K562 (cell line): ENCODE measurements at regions not wholly inside any gene's neighbourhood (a gene's known extent, or its start where the extent isn't known, plus 50 kb on each side); places are given as distances from the start of the nearest gene placed in this dataset.

Source experiments
- ATAC-seq: fragments of 200-7000 bp; cut with Tn5 transposase; 3 replicates; pipeline ENCODE4 v1.9.1; 2020; ENCODE audit warnings: moderate library complexity
- BruUV-seq: library from RNA; stranded (reverse); fragments of 400-500 nt; replicated peaks from 2 replicates; lab custom pipeline; 2021; lab: Mats Ljungman, UMichigan
- CTCF ChIA-PET: fragments of 300-600 bp; formaldehyde crosslinking; extraction: SDS; loops from one replicate; lab custom pipeline; 2021; ENCODE audit warnings: low intra/inter-chr PET ratio; lab: Yijun Ruan, JAX
- POLR2A ChIA-PET: fragments of 300-600, 350-650 bp; sonication (Branson Sonifier 250); formaldehyde crosslinking; extraction: SDS; loops from one replicate; lab custom pipeline; 2021; ENCODE audit warnings: antibody characterized with exemption, inconsistent platforms; lab: Yijun Ruan, JAX
- DNase-seq, 4 experiments: peaks; one replicate each; pipeline versions ENCODE4 v3.0.0 to v3.0.0-alpha.2; 2011 to 2018; ENCODE audit warnings: low spot score in 3 of 4, mixed read lengths in 3 of 4; ENCODE audit errors: extremely low read depth in 1 of 4
- FAIRE-seq: peaks from 2 replicates; lab custom pipeline; 2011; peaks lifted over from hg19 to GRCh38; lab: Jason Lieb, UNC
- H2AFZ ChIP-seq: 2 replicates; pipeline ENCODE4 v1.6.0; 2011; ENCODE audit warnings: low read depth, low read length, control low read depth, inconsistent platforms
- H3K27ac ChIP-seq: fragments of 200-600 bp; 3 replicates; pipeline ENCODE4 v1.8.0; 2011; ENCODE audit warnings: low read depth, mild to moderate bottlenecking, control low read depth, inconsistent platforms, low read length, moderate library complexity, mixed read lengths; ENCODE audit errors: extremely low read depth
- H3K27me3 ChIP-seq, 2 experiments: fragments of 300-600 bp in 1 of 2; 2 replicates in 1 of 2; 3 replicates in 1 of 2; pipeline versions ENCODE4 v1.6.0 to v1.8.0; 2011; ENCODE audit warnings: inconsistent platforms in 2 of 2, low read length in 2 of 2, mild to moderate bottlenecking in 1 of 2, mixed read lengths in 1 of 2, moderate library complexity in 1 of 2; ENCODE audit not compliant: control insufficient read depth in 2 of 2, insufficient read depth in 2 of 2
- H3K36me3 ChIP-seq: fragments of 300-600 bp; 3 replicates; pipeline ENCODE4 v1.8.0; 2011; ENCODE audit warnings: mild to moderate bottlenecking, low read length, inconsistent platforms; ENCODE audit not compliant: control insufficient read depth, insufficient read depth
- H3K4me1 ChIP-seq, 2 experiments: fragments of 200-600 bp in 1 of 2; replicated peaks in 1 of 2; 2 replicates in 1 of 2; 3 replicates in 1 of 2; pipeline versions ENCODE4 v1.5.1 to v1.8.0; 2011; ENCODE audit warnings: inconsistent platforms in 2 of 2, low read length in 2 of 2, mild to moderate bottlenecking in 1 of 2, mixed read lengths in 1 of 2, moderate library complexity in 1 of 2; ENCODE audit not compliant: control insufficient read depth in 2 of 2, insufficient read depth in 2 of 2
- H3K4me2 ChIP-seq: 2 replicates; pipeline ENCODE4 v1.6.1; 2011; ENCODE audit warnings: low read length, control low read depth, inconsistent platforms, mixed read lengths; ENCODE audit not compliant: insufficient read depth
- H3K4me3 ChIP-seq: fragments of 200-600 bp; sonication (generic), shearing (Covaris generic); 2 replicates; pipeline ENCODE4 v1.5.1; 2016; ENCODE audit warnings: control low read depth, inconsistent platforms
- H3K79me2 ChIP-seq: fragments of 200-600 bp; 3 replicates; pipeline ENCODE4 v1.8.0; 2011; ENCODE audit warnings: low read length, inconsistent platforms; ENCODE audit not compliant: control insufficient read depth, insufficient read depth
- H3K9ac ChIP-seq, 2 experiments: 2 replicates each; pipeline versions ENCODE4 v1.6.0 to v1.6.1; 2011; ENCODE audit warnings: low read depth in 2 of 2, low read length in 2 of 2, control low read depth in 1 of 2, inconsistent platforms in 1 of 2, mild to moderate bottlenecking in 1 of 2, mixed read lengths in 1 of 2; ENCODE audit not compliant: insufficient read depth in 1 of 2
- H3K9me1 ChIP-seq: one replicate; pipeline ENCODE4 v1.6.0; 2011; ENCODE audit warnings: inconsistent platforms, mild to moderate bottlenecking, low read length, moderate library complexity; ENCODE audit not compliant: control insufficient read depth, insufficient read depth
- H3K9me3 ChIP-seq: replicated peaks from 2 replicates; pipeline ENCODE4 v1.5.1; 2011; ENCODE audit warnings: low read depth, low read length, inconsistent platforms; ENCODE audit not compliant: control insufficient read depth, insufficient read depth
- H4K20me1 ChIP-seq: replicated peaks from 2 replicates; pipeline ENCODE4 v1.6.1; 2011; ENCODE audit warnings: low read length, inconsistent platforms, mixed read lengths; ENCODE audit not compliant: control insufficient read depth, insufficient read depth
- CAMTA2 ChIP-seq: fragments of 250-450 bp; sonication (Bioruptor Pico); conservative IDR thresholded peaks from 2 replicates; pipeline ENCODE4 v1.5.1; 2022
- KDM1A ChIP-seq, 2 experiments: fragments of 450-650 bp; IDR thresholded peaks; 2 replicates each; pipeline ENCODE4 v1.6.1; 2016; ENCODE audit warnings: mild to moderate bottlenecking in 2 of 2
- KLF1 ChIP-seq: fragments of 450-650 bp; IDR thresholded peaks from 2 replicates; pipeline ENCODE4 v1.6.1; 2016; ENCODE audit warnings: missing genetic modification characterization, missing compliant biosample characterization
- POLR2B ChIP-seq: fragments of 450-650 bp; IDR thresholded peaks from 2 replicates; pipeline ENCODE4 v1.6.1; 2018; ENCODE audit warnings: low read depth; ENCODE audit not compliant: partially characterized antibody
- PTTG1 ChIP-seq: fragments of 450-650 bp; IDR thresholded peaks from 2 replicates; pipeline ENCODE4 v1.6.1; 2016; ENCODE audit warnings: low read depth, mild to moderate bottlenecking, missing genetic modification characterization, missing compliant biosample characterization
- PURB ChIP-seq: sonication (generic); formaldehyde crosslinking; IDR thresholded peaks from 2 replicates; pipeline ENCODE4 v1.9.0; 2021; ENCODE audit warnings: low read depth, mild to moderate bottlenecking, missing genetic modification reagents
- SAFB ChIP-seq: fragments of 200-400 bp; formaldehyde crosslinking; IDR thresholded peaks from 2 replicates; pipeline ENCODE4 v1.6.1; 2017; ENCODE audit warnings: low read depth, low read length, borderline replicate concordance
- WGBS: fragments of 100-300 bp; shearing (Covaris generic); methylation state at CpG from one replicate; pipeline ENCODE4 v1.1.6; 2016; ENCODE audit warnings: low coverage, mixed read lengths; ENCODE audit not compliant: insufficient coverage; ENCODE audit errors: missing lambda C conversion rate; 5-methylcytosine and 5-hydroxymethylcytosine counted together
- in situ Hi-C: fragments of 300-500 bp; cut with MboI; formaldehyde crosslinking; loops from 4 replicates; pipeline ENCODE4 v1.15.0; 2018; ENCODE audit warnings: inconsistent platforms, mixed read lengths
- intact Hi-C: fragments of 100-400 bp; cut with micrococcal nuclease; formaldehyde crosslinking; loops from 2 replicates; pipeline ENCODE4 v1.14.2; 2022
- TF ChIP-seq, protein P1 (sequence below): sonication (generic); formaldehyde crosslinking; IDR thresholded peaks from 2 replicates; pipeline ENCODE4 v1.8.0; 2022; ENCODE audit warnings: mild to moderate bottlenecking, missing genetic modification reagents
- TF ChIP-seq, protein P2 (sequence below), 3 experiments: IDR thresholded peaks in 2 of 3; conservative IDR thresholded peaks in 1 of 3; 2 replicates each; pipeline ENCODE4 v1.5.1; 2011 to 2012; ENCODE audit warnings: low read length in 3 of 3, mild to moderate bottlenecking in 3 of 3, control low read depth in 2 of 3, improper control_type of control experiment in 1 of 3, inconsistent platforms in 1 of 3, low read depth in 1 of 3, mixed read lengths in 1 of 3, moderate library complexity in 1 of 3; ENCODE audit not compliant: insufficient read depth in 2 of 3

DNA sequence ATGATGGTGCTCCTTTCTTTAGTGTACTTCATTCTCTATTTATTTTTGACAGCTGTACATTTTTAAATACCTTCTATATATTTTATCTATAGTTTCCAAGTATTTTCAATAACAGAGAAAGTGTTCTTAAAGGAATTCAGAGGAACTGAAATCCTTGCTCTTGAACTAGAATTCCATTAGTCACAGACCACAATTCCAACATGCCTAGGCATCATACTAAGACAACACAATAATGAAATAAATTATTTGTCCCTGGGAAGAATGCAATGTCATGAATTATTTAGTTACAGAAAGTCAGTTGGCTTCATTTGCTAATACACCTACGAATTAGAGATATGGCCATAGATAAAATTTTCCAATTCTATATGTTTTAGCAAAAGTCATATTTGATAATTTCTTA lies 671.2 kb downstream of the EPHA7 start:
- no peaks in the 10 kb centered on the region for H4K20me1 ChIP-seq
- WGBS: 0% methylated on average over 1 of the region's 1 CpG

DNA sequence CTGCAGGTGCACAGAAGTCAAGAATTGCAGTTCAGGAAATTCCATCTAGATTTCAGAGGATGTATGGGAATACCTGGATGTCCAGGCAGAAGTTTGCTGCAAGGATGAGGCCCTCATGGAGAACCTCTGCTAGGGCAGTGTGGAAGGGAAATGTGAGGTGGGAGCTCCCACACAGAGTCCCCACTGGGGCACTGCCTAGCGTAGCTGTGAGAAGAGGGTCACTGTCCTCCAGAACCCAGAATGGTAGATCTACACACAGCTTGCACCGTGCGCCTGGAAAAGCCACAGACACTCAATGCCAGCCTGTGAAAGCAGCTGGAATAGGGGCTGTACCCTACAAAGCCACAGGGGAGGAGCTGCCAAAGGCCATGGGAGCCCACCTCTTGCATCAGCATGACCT lies 681.4 kb downstream of the EPHA7 start:
- no TSS peak for BruUV-seq
- POLR2A ChIA-PET: no interaction called here
- no peak overlapping the region for H3K9ac ChIP-seq
- intact Hi-C loops: no loop called here
- in situ Hi-C loops: no loop called here
- H3K4me2 ChIP-seq: no peak overlapping the region
- no peak overlapping the region for H2AFZ ChIP-seq
- H3K27me3 ChIP-seq: no peaks in the 10 kb centered on the region
- WGBS: 11% methylated on average over 3 of the region's 3 CpGs
- no peaks in the 10 kb centered on the region for H3K4me1 ChIP-seq
- no peak overlapping the region for H3K4me3 ChIP-seq
- no peaks in the 10 kb centered on the region for H3K79me2 ChIP-seq
- H3K27ac ChIP-seq: no peak overlapping the region
- H3K9me3 ChIP-seq: no peaks in the 10 kb centered on the region
- ATAC-seq: no peak
- H4K20me1 ChIP-seq: no peaks in the 10 kb centered on the region
- DNase-seq: no peak
- no peak for FAIRE-seq
- CTCF ChIA-PET: no interaction called here
- no peaks in the 10 kb centered on the region for H3K36me3 ChIP-seq
- H3K9me1 ChIP-seq: no peaks in the 10 kb centered on the region
- no peak for TF ChIP-seq CAMTA2 (CRISPR knock-in tag)
- no peak for TF ChIP-seq POLR2B
- TF ChIP-seq, protein P1, sequence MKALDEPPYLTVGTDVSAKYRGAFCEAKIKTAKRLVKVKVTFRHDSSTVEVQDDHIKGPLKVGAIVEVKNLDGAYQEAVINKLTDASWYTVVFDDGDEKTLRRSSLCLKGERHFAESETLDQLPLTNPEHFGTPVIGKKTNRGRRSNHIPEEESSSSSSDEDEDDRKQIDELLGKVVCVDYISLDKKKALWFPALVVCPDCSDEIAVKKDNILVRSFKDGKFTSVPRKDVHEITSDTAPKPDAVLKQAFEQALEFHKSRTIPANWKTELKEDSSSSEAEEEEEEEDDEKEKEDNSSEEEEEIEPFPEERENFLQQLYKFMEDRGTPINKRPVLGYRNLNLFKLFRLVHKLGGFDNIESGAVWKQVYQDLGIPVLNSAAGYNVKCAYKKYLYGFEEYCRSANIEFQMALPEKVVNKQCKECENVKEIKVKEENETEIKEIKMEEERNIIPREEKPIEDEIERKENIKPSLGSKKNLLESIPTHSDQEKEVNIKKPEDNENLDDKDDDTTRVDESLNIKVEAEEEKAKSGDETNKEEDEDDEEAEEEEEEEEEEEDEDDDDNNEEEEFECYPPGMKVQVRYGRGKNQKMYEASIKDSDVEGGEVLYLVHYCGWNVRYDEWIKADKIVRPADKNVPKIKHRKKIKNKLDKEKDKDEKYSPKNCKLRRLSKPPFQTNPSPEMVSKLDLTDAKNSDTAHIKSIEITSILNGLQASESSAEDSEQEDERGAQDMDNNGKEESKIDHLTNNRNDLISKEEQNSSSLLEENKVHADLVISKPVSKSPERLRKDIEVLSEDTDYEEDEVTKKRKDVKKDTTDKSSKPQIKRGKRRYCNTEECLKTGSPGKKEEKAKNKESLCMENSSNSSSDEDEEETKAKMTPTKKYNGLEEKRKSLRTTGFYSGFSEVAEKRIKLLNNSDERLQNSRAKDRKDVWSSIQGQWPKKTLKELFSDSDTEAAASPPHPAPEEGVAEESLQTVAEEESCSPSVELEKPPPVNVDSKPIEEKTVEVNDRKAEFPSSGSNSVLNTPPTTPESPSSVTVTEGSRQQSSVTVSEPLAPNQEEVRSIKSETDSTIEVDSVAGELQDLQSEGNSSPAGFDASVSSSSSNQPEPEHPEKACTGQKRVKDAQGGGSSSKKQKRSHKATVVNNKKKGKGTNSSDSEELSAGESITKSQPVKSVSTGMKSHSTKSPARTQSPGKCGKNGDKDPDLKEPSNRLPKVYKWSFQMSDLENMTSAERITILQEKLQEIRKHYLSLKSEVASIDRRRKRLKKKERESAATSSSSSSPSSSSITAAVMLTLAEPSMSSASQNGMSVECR (CRISPR knock-in tag): no peak
- no peak for TF ChIP-seq PURB (CRISPR knock-in tag)
- no peak for TF ChIP-seq SAFB
- TF ChIP-seq PTTG1 (tag): no peak
- TF ChIP-seq KLF1: no peak
- no peak for TF ChIP-seq KDM1A (IDR thresholded peaks at IDR 0.05)

More for the DNA sequence above, 671.2 kb downstream of the EPHA7 start:
- no peak for ATAC-seq
- no peaks in the 10 kb centered on the region for H3K9me3 ChIP-seq
- H2AFZ ChIP-seq: no peak overlapping the region
- no TSS peak for BruUV-seq
- no peaks in the 10 kb centered on the region for H3K9me1 ChIP-seq
- no peak for FAIRE-seq
- POLR2A ChIA-PET: no interaction called here
- no peaks in the 10 kb centered on the region for H3K79me2 ChIP-seq
- in situ Hi-C loops (no loop called here), intact Hi-C loops (no loop called here)
- no peak overlapping the region for H3K27ac ChIP-seq
- TF ChIP-seq, protein P2, sequence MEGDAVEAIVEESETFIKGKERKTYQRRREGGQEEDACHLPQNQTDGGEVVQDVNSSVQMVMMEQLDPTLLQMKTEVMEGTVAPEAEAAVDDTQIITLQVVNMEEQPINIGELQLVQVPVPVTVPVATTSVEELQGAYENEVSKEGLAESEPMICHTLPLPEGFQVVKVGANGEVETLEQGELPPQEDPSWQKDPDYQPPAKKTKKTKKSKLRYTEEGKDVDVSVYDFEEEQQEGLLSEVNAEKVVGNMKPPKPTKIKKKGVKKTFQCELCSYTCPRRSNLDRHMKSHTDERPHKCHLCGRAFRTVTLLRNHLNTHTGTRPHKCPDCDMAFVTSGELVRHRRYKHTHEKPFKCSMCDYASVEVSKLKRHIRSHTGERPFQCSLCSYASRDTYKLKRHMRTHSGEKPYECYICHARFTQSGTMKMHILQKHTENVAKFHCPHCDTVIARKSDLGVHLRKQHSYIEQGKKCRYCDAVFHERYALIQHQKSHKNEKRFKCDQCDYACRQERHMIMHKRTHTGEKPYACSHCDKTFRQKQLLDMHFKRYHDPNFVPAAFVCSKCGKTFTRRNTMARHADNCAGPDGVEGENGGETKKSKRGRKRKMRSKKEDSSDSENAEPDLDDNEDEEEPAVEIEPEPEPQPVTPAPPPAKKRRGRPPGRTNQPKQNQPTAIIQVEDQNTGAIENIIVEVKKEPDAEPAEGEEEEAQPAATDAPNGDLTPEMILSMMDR (IDR thresholded peaks at IDR 0.05 in 2 of 3, conservative IDR thresholded peaks at IDR 0.05 in 1 of 3; ENCODE audit: insufficient read depth in 2 of 3, low read depth in 1 of 3, low read length in 3 of 3): no peak
- CTCF ChIA-PET: no interaction called here
- no peak overlapping the region for H3K4me2 ChIP-seq
- no peak overlapping the region for H3K4me3 ChIP-seq
- no peaks in the 10 kb centered on the region for H3K27me3 ChIP-seq
- H3K36me3 ChIP-seq: no peaks in the 10 kb centered on the region
- no peak overlapping the region for H3K9ac ChIP-seq
- DNase-seq: no peak
- H3K4me1 ChIP-seq: no peaks in the 10 kb centered on the region
